CD4-positive, alpha-beta T cell treated with Interleukin-10 for 1 hour (primary cell): ENCODE measurements at regions not wholly inside any gene's neighbourhood (a gene's known extent, or its start where the extent isn't known, plus 50 kb on each side); places are given as distances from the start of the nearest gene placed in this dataset.

ENCODE experiments used
- DNase-seq: peaks from one replicate; pipeline ENCODE4 v3.0.0-alpha.2; 2020

GRCh38 chr3:180354214-180354613, 247.7 kb upstream of the TTC14 start:
- DNase-seq, result no peak

GRCh38 chr3:180358179-180358578, 243.8 kb upstream of the TTC14 start:
- no peak for DNase-seq

- no peak for DNase-seq
Measured at GRCh38 chr3:180359061-180359952, 242.7 kb upstream of the TTC14 start.

- no peak for DNase-seq
Measured at GRCh38 chr3:180359953-180360279, 242.0 kb upstream of the TTC14 start.

GRCh38 chr3:180362081-180362480, 239.9 kb upstream of the TTC14 start:
- no peak for DNase-seq

GRCh38 chr3:180375831-180376230, 226.1 kb upstream of the TTC14 start:
- no peak for DNase-seq

GRCh38 chr3:180378496-180378895, 223.5 kb upstream of the TTC14 start:
- no peak for DNase-seq

GRCh38 chr3:180382638-180383180, 219.3 kb upstream of the TTC14 start:
- DNase-seq, result no peak

- no peak for DNase-seq
Measured at GRCh38 chr3:180383332-180384020, 218.5 kb upstream of the TTC14 start.

GRCh38 chr3:180390313-180390712, 211.7 kb upstream of the TTC14 start:
- no peak for DNase-seq

GRCh38 chr3:180391001-180391400, 211.0 kb upstream of the TTC14 start:
- DNase-seq, result no peak

GRCh38 chr3:180401226-180401625, 200.7 kb upstream of the TTC14 start:
- DNase-seq, result no peak

GRCh38 chr3:180402471-180403073, 199.4 kb upstream of the TTC14 start:
- no peak for DNase-seq

- DNase-seq, result no peak
Measured at GRCh38 chr3:180403156-180403555, 198.8 kb upstream of the TTC14 start.

GRCh38 chr3:180408654-180409053, 193.3 kb upstream of the TTC14 start:
- DNase-seq, result no peak

GRCh38 chr3:180409170-180409569, 192.8 kb upstream of the TTC14 start:
- no peak for DNase-seq

GRCh38 chr3:180409883-180410282, 192.1 kb upstream of the TTC14 start:
- no peak for DNase-seq

- no peak for DNase-seq
Measured at GRCh38 chr3:180414157-180414556, 187.8 kb upstream of the TTC14 start.

- no peak for DNase-seq
Measured at GRCh38 chr3:180416111-180416594, 185.8 kb upstream of the TTC14 start.

- no peak for DNase-seq
Measured at GRCh38 chr3:180417241-180417640, 184.7 kb upstream of the TTC14 start.

GRCh38 chr3:180420016-180420415, 181.9 kb upstream of the TTC14 start:
- no peak for DNase-seq

- DNase-seq, result no peak
Measured at GRCh38 chr3:180420804-180421203, 181.2 kb upstream of the TTC14 start.

GRCh38 chr3:180421221-180421620, 180.7 kb upstream of the TTC14 start:
- no peak for DNase-seq

- no peak for DNase-seq
Measured at GRCh38 chr3:180421721-180422120, 180.2 kb upstream of the TTC14 start.
